Aorta (tissue), 5 donors: ENCODE measurements at regions not wholly inside any gene's neighbourhood (a gene's known extent, or its start where the extent isn't known, plus 50 kb on each side); places are given as distances from the start of the nearest gene placed in this dataset.
"Not testable (repeated sequence)": the region's sequence is repeated elsewhere in the genome, so short reads cannot be mapped to it uniquely, and the experiment has no call there.

Source experiments
- ATAC-seq: fragments of 200-7000 bp; cut with Tn5 transposase; one replicate; pipeline ENCODE4 v1.9.1; 2022; ENCODE audit warnings: moderate library complexity; ENCODE audit not compliant: low FRiP score
- DNase-seq, 2 donors: peaks; one replicate each; pipeline ENCODE4 v3.0.0-alpha.2; 2020
- H3K27ac ChIP-seq, 2 donors: one replicate each; pipeline ENCODE4 v1.5.1; 2013; ENCODE audit warnings: low read length in 2 of 2, mild to moderate bottlenecking in 2 of 2, moderate library complexity in 2 of 2, control low read depth in 1 of 2, inconsistent platforms in 1 of 2, low read depth in 1 of 2
- H3K27me3 ChIP-seq, 2 donors: one replicate each; pipeline ENCODE4 v1.6.1; 2013; ENCODE audit warnings: control low read depth in 1 of 2, low read length in 1 of 2, mild to moderate bottlenecking in 1 of 2, moderate library complexity in 1 of 2; ENCODE audit not compliant: insufficient read depth in 2 of 2, control insufficient read depth in 1 of 2
- H3K36me3 ChIP-seq, 2 donors: one replicate each; pipeline ENCODE4 v1.6.1; 2013; ENCODE audit warnings: control low read depth in 1 of 2, low read length in 1 of 2, mild to moderate bottlenecking in 1 of 2; ENCODE audit not compliant: insufficient read depth in 2 of 2, control insufficient read depth in 1 of 2
- H3K4me1 ChIP-seq, 2 donors: one replicate each; pipeline ENCODE4 v1.6.1; 2013; ENCODE audit warnings: low read length in 2 of 2, control low read depth in 1 of 2, mild to moderate bottlenecking in 1 of 2, moderate library complexity in 1 of 2; ENCODE audit not compliant: insufficient read depth in 2 of 2, control insufficient read depth in 1 of 2
- H3K4me3 ChIP-seq, 2 donors: one replicate each; pipeline ENCODE4 v1.5.1; 2013; ENCODE audit warnings: low read length in 2 of 2, control low read depth in 1 of 2, mild to moderate bottlenecking in 1 of 2
- H3K9me3 ChIP-seq: one replicate; pipeline ENCODE4 v1.6.1; 2013; ENCODE audit warnings: mild to moderate bottlenecking, low read length; ENCODE audit not compliant: control insufficient read depth
- WGBS, 2 donors: extraction: QIAGEN DNeasy Blood & Tissue Kit; methylation state at CpG; one replicate each; pipeline ENCODE4 v1.1.7; 2013; 5-methylcytosine and 5-hydroxymethylcytosine counted together
- intact Hi-C, 2 donors: fragments of 100-400 bp; cut with DNase I; formaldehyde crosslinking; loops; one replicate each; pipeline versions ENCODE4 v1.14.2 to v1.15.0; 2022
- donor health status: healthy with polysubstance abuse.
- donor health status: Bipolar disorder and iron deficiency.
- donor health status: DM: no; HTN: no; CAD: no.
- donor health status: DM: no; HTN: no; CAD: no.
- donor health status: DM: yes; HTN: yes; CAD: no.

GRCh38 chr4:1569461-1570151 is 114.5 kb downstream of the FAM53A start:
- ATAC-seq (no peak), DNase-seq (peak; percentile 24 to 66)
- H3K27me3 ChIP-seq = no peaks in the 10 kb centered on the region
- H3K36me3 ChIP-seq = no peaks in the 10 kb centered on the region
- no peak overlapping the region for H3K27ac ChIP-seq
- H3K4me3 ChIP-seq = no peak overlapping the region
- WGBS, 2 donors = 80 to 83% methylated on average over 20 of the region's 20 CpGs
- no peaks in the 10 kb centered on the region for H3K9me3 ChIP-seq
- H3K4me1 ChIP-seq = no peaks in the 10 kb centered on the region
- intact Hi-C loops = no loop called here

GRCh38 chr4:1568855-1569460 is 115.2 kb downstream of the FAM53A start:
- no peaks in the 10 kb centered on the region for H3K9me3 ChIP-seq
- ATAC-seq (no peak), DNase-seq (peak; percentile 29 to 72)
- H3K27me3 ChIP-seq = no peaks in the 10 kb centered on the region
- no peak overlapping the region for H3K27ac ChIP-seq
- 64 to 72% methylated on average over 26 to 31 of the region's 31 CpGs for WGBS, 2 donors
- no peaks in the 10 kb centered on the region for H3K4me1 ChIP-seq
- H3K36me3 ChIP-seq = no peaks in the 10 kb centered on the region
- H3K4me3 ChIP-seq = no peak overlapping the region
- intact Hi-C loops = no loop called here

GRCh38 chr4:1567808-1568581 is 116.1 kb downstream of the FAM53A start:
- intact Hi-C loops = no loop called here
- no peaks in the 10 kb centered on the region for H3K27me3 ChIP-seq
- H3K36me3 ChIP-seq = no peaks in the 10 kb centered on the region
- DNase-seq = peak; percentile 44 to 77
- no peaks in the 10 kb centered on the region for H3K4me1 ChIP-seq
- H3K9me3 ChIP-seq = no peaks in the 10 kb centered on the region
- no peak overlapping the region for H3K4me3 ChIP-seq
- no peak for ATAC-seq
- WGBS, 2 donors = 48 to 54% methylated on average over 40 to 42 of the region's 42 CpGs
- H3K27ac ChIP-seq = no peak overlapping the region

- H3K27me3 ChIP-seq = no peaks in the 10 kb centered on the region
- DNase-seq (peak; percentile 17 to 72), ATAC-seq (no peak)
- H3K27ac ChIP-seq = no peak overlapping the region
- H3K36me3 ChIP-seq = no peaks in the 10 kb centered on the region
- no peak overlapping the region for H3K4me3 ChIP-seq
- intact Hi-C loops = no loop called here
- 81 to 83% methylated on average over 6 of the region's 6 CpGs for WGBS, 2 donors
- H3K9me3 ChIP-seq = no peaks in the 10 kb centered on the region
- H3K4me1 ChIP-seq = no peaks in the 10 kb centered on the region
These were observed 116.7 kb downstream of the FAM53A start for GRCh38 chr4:1567519-1567807.

- no peaks in the 10 kb centered on the region for H3K27me3 ChIP-seq
- H3K4me3 ChIP-seq = no peak overlapping the region
- intact Hi-C loops = no loop called here
- DNase-seq (peak; percentile 36 to 66), ATAC-seq (no peak)
- no peaks in the 10 kb centered on the region for H3K4me1 ChIP-seq
- H3K27ac ChIP-seq = no peak overlapping the region
- 56 to 66% methylated on average over 12 to 19 of the region's 19 CpGs for WGBS, 2 donors
- H3K36me3 ChIP-seq = no peaks in the 10 kb centered on the region
- no peaks in the 10 kb centered on the region for H3K9me3 ChIP-seq
These were observed 117.1 kb downstream of the FAM53A start for GRCh38 chr4:1566838-1567518.

GRCh38 chr4:1566301-1566837 is 117.7 kb downstream of the FAM53A start:
- H3K27ac ChIP-seq, ATAC-seq, intact Hi-C loops, H3K4me3 ChIP-seq, H3K9me3 ChIP-seq, H3K36me3 ChIP-seq, H3K27me3 ChIP-seq, H3K4me1 ChIP-seq: not testable (repeated sequence)
- DNase-seq = peak in 1 of 2 donors; percentile 58
- 23 to 37% methylated on average over 9 to 14 of the region's 14 CpGs for WGBS, 2 donors

GRCh38 chr4:1565598-1566295 is 118.4 kb downstream of the FAM53A start:
- Histone ChIP-seq H3K4me3 (no peak overlapping the region), H3K27me3 (no peaks in the 10 kb centered on the region), H3K9me3 (no peaks in the 10 kb centered on the region), H3K36me3 (no peaks in the 10 kb centered on the region), H3K27ac (no peak overlapping the region), H3K4me1 (no peaks in the 10 kb centered on the region)
- intact Hi-C loops = no loop called here
- 67 to 74% methylated on average over 25 to 29 of the region's 29 CpGs for WGBS, 2 donors
- DNase-seq (peak; percentile 33 to 57), ATAC-seq (no peak)
